MM.1S (cell line): ENCODE measurements at regions not wholly inside any gene's neighbourhood (a gene's known extent, or its start where the extent isn't known, plus 50 kb on each side); places are given as distances from the start of the nearest gene placed in this dataset.

Experiments
- DNase-seq: peaks from one replicate; pipeline ENCODE4 v3.0.0-alpha.2; 2015
- H2AFZ ChIP-seq: fragments of 300-600 bp; sonication (generic); 2 replicates; pipeline ENCODE4 v1.6.0; 2016; ENCODE audit warnings: antibody characterized with exemption, low read length
- H3F3A ChIP-seq: fragments of 300-600 bp; sonication (generic); 2 replicates; pipeline ENCODE4 v1.6.1; 2016; ENCODE audit warnings: mild to moderate bottlenecking, antibody characterized with exemption, low read length, moderate library complexity, mixed read lengths; ENCODE audit not compliant: insufficient read depth
- H3K27ac ChIP-seq: fragments of 300-600 bp; sonication (generic); 2 replicates; pipeline ENCODE4 v1.5.1; 2016; ENCODE audit warnings: mild to moderate bottlenecking, low read length
- H3K27me3 ChIP-seq: fragments of 300-600 bp; sonication (generic); replicated peaks from 2 replicates; pipeline ENCODE4 v1.6.0; 2016; ENCODE audit warnings: low read length; ENCODE audit not compliant: insufficient read depth
- H3K36me3 ChIP-seq: fragments of 300-600 bp; sonication (generic); replicated peaks from 2 replicates; pipeline ENCODE4 v1.6.1; 2016; ENCODE audit warnings: mild to moderate bottlenecking, low read length, mixed read lengths; ENCODE audit not compliant: insufficient read depth
- H3K4me1 ChIP-seq: fragments of 300-600 bp; sonication (generic); 2 replicates; pipeline ENCODE4 v1.6.1; 2016; ENCODE audit warnings: low read length, mixed read lengths
- H3K4me2 ChIP-seq: fragments of 300-600 bp; sonication (generic); 2 replicates; pipeline ENCODE4 v1.6.0; 2016; ENCODE audit warnings: low read depth, low read length
- H3K4me3 ChIP-seq: fragments of 300-600 bp; sonication (generic); 2 replicates; pipeline ENCODE4 v1.5.1; 2016; ENCODE audit warnings: low read length, mixed read lengths
- H3K79me2 ChIP-seq: fragments of 300-600 bp; sonication (generic); 2 replicates; pipeline ENCODE4 v1.6.1; 2016; ENCODE audit warnings: mixed run types, low read length, mixed read lengths
- H3K9ac ChIP-seq: fragments of 300-600 bp; sonication (generic); 2 replicates; pipeline ENCODE4 v1.6.1; 2016; ENCODE audit warnings: low read length, mixed read lengths
- H3K9me2 ChIP-seq: fragments of 300-600 bp; sonication (generic); replicated peaks from 2 replicates; pipeline ENCODE4 v1.6.1; 2016; ENCODE audit warnings: mild to moderate bottlenecking, low read length, mixed read lengths; ENCODE audit not compliant: insufficient read depth
- H3K9me3 ChIP-seq: fragments of 300-600 bp; sonication (generic); replicated peaks from 2 replicates; pipeline ENCODE4 v1.6.1; 2016; ENCODE audit warnings: mild to moderate bottlenecking, low read length, mixed read lengths; ENCODE audit not compliant: insufficient read depth
- H4K20me1 ChIP-seq: fragments of 300-600 bp; sonication (generic); 2 replicates; pipeline ENCODE4 v1.6.1; 2016; ENCODE audit warnings: mild to moderate bottlenecking, low read length, moderate library complexity, mixed read lengths; ENCODE audit not compliant: insufficient read depth
- CTCF ChIP-seq: fragments of 300-600 bp; sonication (generic); IDR thresholded peaks from 2 replicates; pipeline ENCODE4 v1.5.1; 2016; ENCODE audit warnings: antibody characterized with exemption, low read length, mixed read lengths
- EZH2 ChIP-seq: fragments of 300-600 bp; sonication (generic); optimal IDR thresholded peaks from 2 replicates; pipeline ENCODE3; 2017; ENCODE audit warnings: low read depth, mild to moderate bottlenecking, antibody characterized with exemption, low read length, mixed read lengths
- EZH2phosphoT487 ChIP-seq: fragments of 300-600 bp; sonication (generic); IDR thresholded peaks from 2 replicates; pipeline ENCODE4 v1.6.1; 2018; ENCODE audit warnings: antibody characterized with exemption, low read length

GRCh38 chr3:89762405-89762804 is 655.0 kb downstream of the EPHA3 start:
- no peak overlapping the region for H3K4me3 ChIP-seq
- no peaks in the 10 kb centered on the region for H4K20me1 ChIP-seq
- no peaks in the 10 kb centered on the region for H3K36me3 ChIP-seq
- H3K4me2 ChIP-seq: no peak overlapping the region
- H3K9me3 ChIP-seq: no peaks in the 10 kb centered on the region
- TF ChIP-seq CTCF (no peak), EZH2 (no peak), EZH2phosphoT487 (no peak)
- no peak overlapping the region for H2AFZ ChIP-seq
- no peak overlapping the region for H3K9ac ChIP-seq
- no peaks in the 10 kb centered on the region for H3K4me1 ChIP-seq
- no peak overlapping the region for H3K27ac ChIP-seq
- H3K9me2 ChIP-seq: no peaks in the 10 kb centered on the region
- no peaks in the 10 kb centered on the region for H3F3A ChIP-seq
- no peaks in the 10 kb centered on the region for H3K79me2 ChIP-seq
- H3K27me3 ChIP-seq: no peaks in the 10 kb centered on the region
- DNase-seq: no peak

GRCh38 chr3:89783341-89783927 is 676.0 kb downstream of the EPHA3 start:
- no peaks in the 10 kb centered on the region for H4K20me1 ChIP-seq
- H3K9ac ChIP-seq: no peak overlapping the region
- no peak for DNase-seq
- no peaks in the 10 kb centered on the region for H3K4me1 ChIP-seq
- H3K27ac ChIP-seq: no peak overlapping the region
- TF ChIP-seq EZH2: no peak
- TF ChIP-seq EZH2phosphoT487: no peak
- TF ChIP-seq CTCF: no peak
- H3K4me3 ChIP-seq: no peak overlapping the region
- H3K9me3 ChIP-seq: no peaks in the 10 kb centered on the region
- H3F3A ChIP-seq: no peaks in the 10 kb centered on the region
- H2AFZ ChIP-seq: no peak overlapping the region
- H3K79me2 ChIP-seq: no peaks in the 10 kb centered on the region
- H3K36me3 ChIP-seq: no peaks in the 10 kb centered on the region
- H3K9me2 ChIP-seq: 0 out of 2 replicates have a peak, but pooled peaks cover 2% of the 10 kb centered on the region
- H3K27me3 ChIP-seq: no peaks in the 10 kb centered on the region
- H3K4me2 ChIP-seq: no peak overlapping the region

- Histone ChIP-seq H3K4me1 (no peaks in the 10 kb centered on the region), H3F3A (no peaks in the 10 kb centered on the region), H3K27me3 (no peaks in the 10 kb centered on the region), H3K4me3 (no peak overlapping the region), H4K20me1 (no peaks in the 10 kb centered on the region), H2AFZ (no peak overlapping the region), H3K9ac (no peak overlapping the region), H3K4me2 (no peak overlapping the region), H3K9me2 (no peaks in the 10 kb centered on the region), H3K36me3 (no peaks in the 10 kb centered on the region), H3K9me3 (no peaks in the 10 kb centered on the region), H3K27ac (no peak overlapping the region), H3K79me2 (no peaks in the 10 kb centered on the region)
- DNase-seq: no peak
- TF ChIP-seq CTCF (no peak), EZH2 (no peak), EZH2phosphoT487 (no peak)
Measured at GRCh38 chr3:89787485-89787884, 680.1 kb downstream of the EPHA3 start.
